HEK293 (cell line): ENCODE measurements at regions not wholly inside any gene's neighbourhood (a gene's known extent, or its start where the extent isn't known, plus 50 kb on each side); places are given as distances from the start of the nearest gene placed in this dataset.
"Not testable (repeated sequence)": the region's sequence is repeated elsewhere in the genome, so short reads cannot be mapped to it uniquely, and the experiment has no call there.

ENCODE experiments used
- CTCF ChIA-PET: fragments of 350-600 bp; formaldehyde crosslinking; extraction: SDS; loops from one replicate; lab custom pipeline; 2021; ENCODE audit warnings: antibody characterized with exemption; lab: Yijun Ruan, JAX
- POLR2A ChIA-PET: fragments of 300-600 bp; formaldehyde crosslinking; extraction: SDS; loops from one replicate; lab custom pipeline; 2020; ENCODE audit warnings: antibody characterized with exemption, inconsistent platforms; lab: Yijun Ruan, JAX
- H3K27ac ChIP-seq: fragments of 200-500 bp; sonication (Bioruptor generic); 2 replicates; pipeline ENCODE4 v1.5.1; 2014; ENCODE audit warnings: low read depth, low read length, control low read depth, inconsistent platforms; ENCODE audit errors: extremely low read depth
- H3K36me3 ChIP-seq, 2 experiments: fragments of 200-500 bp in 1 of 2; sonication (Bioruptor generic) in 1 of 2; 1 replicate in 1 of 2; 2 replicates in 1 of 2; pipeline ENCODE4 v1.5.1; 2014 to 2017; ENCODE audit warnings: inconsistent platforms in 2 of 2, low read length in 2 of 2; ENCODE audit not compliant: control insufficient read depth in 2 of 2, insufficient read depth in 1 of 2
- H3K4me1 ChIP-seq: fragments of 200-500 bp; sonication (Bioruptor generic); 2 replicates; pipeline ENCODE4 v1.5.1; 2014; ENCODE audit warnings: mild to moderate bottlenecking, low read length, inconsistent platforms; ENCODE audit not compliant: control insufficient read depth, insufficient read depth
- H3K4me3 ChIP-seq: 2 replicates; pipeline ENCODE4 v1.5.1; 2011; ENCODE audit warnings: low read depth, mild to moderate bottlenecking, control low read depth, low read length, moderate library complexity
- H3K9me3 ChIP-seq: fragments of 200-500 bp; sonication (Bioruptor generic); 2 replicates; pipeline ENCODE4 v1.5.1; 2014; ENCODE audit warnings: low read depth, low read length, inconsistent platforms; ENCODE audit not compliant: control insufficient read depth, insufficient read depth
- BCL11A ChIP-seq: fragments of 450-650 bp; formaldehyde crosslinking; IDR thresholded peaks from 2 replicates; pipeline ENCODE4 v1.5.1; 2016; ENCODE audit warnings: low read depth, missing biosample characterization, missing genetic modification characterization
- GLIS1 ChIP-seq: fragments of 450-650 bp; formaldehyde crosslinking; IDR thresholded peaks from 2 replicates; pipeline ENCODE4 v1.5.1; 2016; ENCODE audit warnings: missing biosample characterization, missing genetic modification characterization
- KLF10 ChIP-seq: fragments of 450-650 bp; IDR thresholded peaks from 2 replicates; pipeline ENCODE4 v1.5.1; 2018; ENCODE audit warnings: missing biosample characterization, mild to moderate bottlenecking, missing genetic modification characterization
- KLF9 ChIP-seq: fragments of 450-650 bp; formaldehyde crosslinking; IDR thresholded peaks from 2 replicates; pipeline ENCODE4 v1.5.1; 2016; ENCODE audit warnings: missing biosample characterization, missing genetic modification characterization, low read depth
- SP2 ChIP-seq: fragments of 450-650 bp; formaldehyde crosslinking; IDR thresholded peaks from 2 replicates; pipeline ENCODE4 v1.5.1; 2016; ENCODE audit warnings: missing biosample characterization, missing genetic modification characterization
- TSHZ1 ChIP-seq: fragments of 450-650 bp; formaldehyde crosslinking; IDR thresholded peaks from 2 replicates; pipeline ENCODE4 v1.5.1; 2016; ENCODE audit warnings: missing biosample characterization, missing genetic modification characterization, borderline replicate concordance
- ZBTB1 ChIP-seq: fragments of 450-650 bp; formaldehyde crosslinking; IDR thresholded peaks from 2 replicates; pipeline ENCODE4 v1.5.1; 2016; ENCODE audit warnings: missing biosample characterization, missing genetic modification characterization
- ZBTB26 ChIP-seq: fragments of 450-650 bp; formaldehyde crosslinking; optimal IDR thresholded peaks from 2 replicates; pipeline ENCODE3; 2016; ENCODE audit warnings: missing biosample characterization, mild to moderate bottlenecking, missing genetic modification characterization
- ZBTB44 ChIP-seq: fragments of 450-650 bp; IDR thresholded peaks from 2 replicates; pipeline ENCODE4 v1.5.1; 2018; ENCODE audit warnings: missing biosample characterization, mild to moderate bottlenecking, missing genetic modification characterization
- ZFHX2 ChIP-seq: fragments of 450-650 bp; formaldehyde crosslinking; conservative IDR thresholded peaks from 2 replicates; pipeline ENCODE4 v1.5.1; 2016; ENCODE audit warnings: missing biosample characterization, missing genetic modification characterization
- ZFP3 ChIP-seq: fragments of 450-650 bp; formaldehyde crosslinking; IDR thresholded peaks from 2 replicates; pipeline ENCODE4 v1.5.1; 2016; ENCODE audit warnings: low read depth, missing biosample characterization, missing genetic modification characterization
- ZFP69B ChIP-seq: fragments of 450-650 bp; formaldehyde crosslinking; IDR thresholded peaks from 2 replicates; pipeline ENCODE4 v1.5.1; 2016; ENCODE audit warnings: missing biosample characterization, missing genetic modification characterization
- ZNF175 ChIP-seq: fragments of 450-650 bp; formaldehyde crosslinking; IDR thresholded peaks from 2 replicates; pipeline ENCODE4 v1.5.1; 2016; ENCODE audit warnings: missing biosample characterization, missing genetic modification characterization
- ZNF184 ChIP-seq: fragments of 450-650 bp; IDR thresholded peaks from 2 replicates; pipeline ENCODE4 v1.5.1; 2018; ENCODE audit warnings: missing biosample characterization, mild to moderate bottlenecking, missing genetic modification characterization
- ZNF19 ChIP-seq: fragments of 450-650 bp; formaldehyde crosslinking; IDR thresholded peaks from 2 replicates; pipeline ENCODE4; 2016; ENCODE audit warnings: missing biosample characterization, missing genetic modification characterization, low read depth
- ZNF202 ChIP-seq: fragments of 450-650 bp; formaldehyde crosslinking; IDR thresholded peaks from 2 replicates; pipeline ENCODE4 v1.5.1; 2016; ENCODE audit warnings: missing biosample characterization, missing genetic modification characterization, borderline replicate concordance
- ZNF248 ChIP-seq: fragments of 450-650 bp; formaldehyde crosslinking; IDR thresholded peaks from 2 replicates; pipeline ENCODE4 v1.5.1; 2017; ENCODE audit warnings: missing biosample characterization, missing genetic modification characterization
- ZNF335 ChIP-seq: fragments of 450-650 bp; formaldehyde crosslinking; conservative IDR thresholded peaks from 2 replicates; pipeline ENCODE4 v1.5.1; 2016; ENCODE audit warnings: missing biosample characterization, missing genetic modification characterization
- ZNF529 ChIP-seq: fragments of 450-650 bp; formaldehyde crosslinking; IDR thresholded peaks from 2 replicates; pipeline ENCODE4 v1.5.1; 2017; ENCODE audit warnings: missing genetic modification characterization, missing biosample characterization; ENCODE audit not compliant: insufficient replicate concordance
- ZNF580 ChIP-seq: fragments of 450-650 bp; formaldehyde crosslinking; IDR thresholded peaks from 2 replicates; pipeline ENCODE4 v1.5.1; 2016; ENCODE audit warnings: missing biosample characterization, missing genetic modification characterization
- ZNF610 ChIP-seq: fragments of 450-650 bp; formaldehyde crosslinking; IDR thresholded peaks from 2 replicates; pipeline ENCODE4 v1.5.1; 2016; ENCODE audit warnings: missing biosample characterization, missing genetic modification characterization, borderline replicate concordance
- ZNF654 ChIP-seq: fragments of 450-650 bp; formaldehyde crosslinking; IDR thresholded peaks from 2 replicates; pipeline ENCODE4 v1.5.1; 2016; ENCODE audit warnings: low read depth, missing biosample characterization, missing genetic modification characterization
- ZNF664 ChIP-seq: fragments of 450-650 bp; formaldehyde crosslinking; IDR thresholded peaks from 2 replicates; pipeline ENCODE4 v1.5.1; 2016; ENCODE audit warnings: missing biosample characterization, missing genetic modification characterization
- ZSCAN16 ChIP-seq: fragments of 450-650 bp; formaldehyde crosslinking; IDR thresholded peaks from 2 replicates; pipeline ENCODE4 v1.5.1; 2016; ENCODE audit warnings: missing biosample characterization, missing genetic modification characterization
- TF ChIP-seq, protein P1 (sequence below): fragments of 450-650 bp; IDR thresholded peaks from 2 replicates; pipeline ENCODE4 v1.5.1; 2018; ENCODE audit warnings: missing biosample characterization, missing genetic modification characterization

GRCh38 chr6:85911067-85911466, 268.4 kb upstream of the SYNCRIP start (continued):
- no peak for TF ChIP-seq ZNF664
- TF ChIP-seq, all 188 proteins: peak for 0

DNA sequence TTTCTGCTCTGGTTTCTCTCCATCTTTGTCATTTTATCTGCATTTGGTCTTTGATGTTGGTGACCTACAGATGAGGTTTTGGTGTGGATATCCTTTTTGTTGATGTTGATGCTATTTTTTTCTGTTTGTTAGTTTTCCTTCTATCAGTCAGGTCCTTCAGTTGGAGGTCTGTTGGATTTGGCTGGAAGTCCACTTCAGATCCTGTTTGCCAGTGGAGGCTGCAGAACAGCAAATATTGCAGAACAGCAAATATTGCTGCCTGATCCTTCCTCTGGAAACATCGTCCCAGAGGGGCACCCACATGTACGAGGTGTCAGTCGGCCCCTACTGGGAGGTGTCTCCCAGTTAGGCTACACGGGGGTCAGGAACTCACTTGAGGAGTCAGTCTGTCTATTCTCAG, 265.4 kb upstream of the SYNCRIP start:
- H3K27ac ChIP-seq, H3K36me3 ChIP-seq, H3K4me1 ChIP-seq, H3K9me3 ChIP-seq, POLR2A ChIA-PET, CTCF ChIA-PET, H3K4me3 ChIP-seq: not testable (repeated sequence)

DNA sequence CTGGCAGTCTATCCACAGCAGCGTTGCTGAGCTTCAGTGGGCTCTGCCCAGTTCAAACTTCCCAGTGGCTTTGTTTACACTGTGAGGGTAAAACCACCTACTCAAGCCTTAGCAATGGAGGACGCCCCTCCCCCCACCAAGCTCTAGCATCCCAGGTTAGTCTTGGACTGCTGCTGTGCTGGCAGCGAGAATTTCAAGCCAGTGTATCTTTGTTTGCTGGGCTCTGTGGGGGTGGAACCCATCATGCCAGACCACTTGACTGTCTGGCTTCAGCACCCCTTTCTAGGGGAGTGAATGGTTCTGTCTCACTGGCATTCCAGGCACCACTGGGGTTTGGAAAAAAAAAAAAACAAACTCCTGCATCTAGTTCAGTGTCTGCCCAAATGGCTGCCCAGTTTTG, 249.7 kb upstream of the SYNCRIP start:
- ChIA-PET CTCF (no interaction called here), POLR2A (no interaction called here)
- no peak for TF ChIP-seq ZNF19
- no peak for TF ChIP-seq ZNF175 (tag by site-specific recombination)
- TF ChIP-seq SP2 (tag by site-specific recombination), result no peak
- TF ChIP-seq KLF10 (tag by site-specific recombination), result no peak
- TF ChIP-seq ZFP69B (tag by site-specific recombination), result no peak
- TF ChIP-seq ZNF335 (tag by site-specific recombination), result no peak
- TF ChIP-seq ZBTB1 (tag by site-specific recombination), result no peak
- no peak for TF ChIP-seq KLF9 (tag by site-specific recombination)
- TF ChIP-seq ZNF202, result no peak
- no peak for TF ChIP-seq GLIS1 (tag by site-specific recombination)
- no peak for TF ChIP-seq ZBTB26 (tag by site-specific recombination)
- no peak for TF ChIP-seq ZNF184 (tag by site-specific recombination)
- no peak for TF ChIP-seq ZNF610 (tag by site-specific recombination)
- no peak for TF ChIP-seq BCL11A (tag by site-specific recombination)
- no peak for TF ChIP-seq ZNF248 (tag by site-specific recombination)
- TF ChIP-seq ZFP3 (tag by site-specific recombination), result no peak
- Histone ChIP-seq H3K4me1 (no peaks in the 10 kb centered on the region), H3K9me3 (no peaks in the 10 kb centered on the region), H3K4me3 (no peak overlapping the region), H3K36me3 (no peaks in the 10 kb centered on the region), H3K27ac (no peak overlapping the region)

DNA sequence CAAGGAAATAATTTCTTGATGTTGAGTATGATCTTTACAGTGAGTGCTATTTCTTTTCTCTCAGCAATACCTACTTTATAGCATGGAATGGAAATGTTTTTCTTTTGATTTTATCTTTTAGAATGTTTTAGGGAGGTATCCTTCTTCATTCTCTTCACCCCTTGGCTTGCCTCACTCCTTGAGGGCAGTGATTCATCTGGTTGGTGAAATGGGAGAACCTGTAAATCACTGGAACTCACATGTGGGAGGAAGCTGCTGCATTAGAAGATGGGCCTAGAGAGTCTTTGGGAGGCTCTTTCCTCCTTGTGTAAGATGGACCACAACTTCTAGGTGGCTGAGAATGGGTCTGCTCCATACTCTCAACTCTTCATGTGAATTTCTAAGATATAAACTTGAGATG, 244.8 kb upstream of the SYNCRIP start:
- no peaks in the 10 kb centered on the region for H3K4me1 ChIP-seq
- H3K4me3 ChIP-seq, result no peak overlapping the region
- H3K27ac ChIP-seq, result no peak overlapping the region
- H3K36me3 ChIP-seq, result no peaks in the 10 kb centered on the region
- ChIA-PET CTCF (no interaction called here), POLR2A (no interaction called here)
- no peaks in the 10 kb centered on the region for H3K9me3 ChIP-seq
- TF ChIP-seq ZSCAN16 (tag by site-specific recombination) (no peak), ZNF654 (tag by site-specific recombination) (no peak), ZBTB44 (tag by site-specific recombination) (no peak), ZFHX2 (tag by site-specific recombination) (no peak), TSHZ1 (tag by site-specific recombination) (no peak), ZNF580 (tag by site-specific recombination) (no peak), ZNF184 (tag by site-specific recombination) (no peak), ZNF529 (no peak)
- TF ChIP-seq, protein P1, sequence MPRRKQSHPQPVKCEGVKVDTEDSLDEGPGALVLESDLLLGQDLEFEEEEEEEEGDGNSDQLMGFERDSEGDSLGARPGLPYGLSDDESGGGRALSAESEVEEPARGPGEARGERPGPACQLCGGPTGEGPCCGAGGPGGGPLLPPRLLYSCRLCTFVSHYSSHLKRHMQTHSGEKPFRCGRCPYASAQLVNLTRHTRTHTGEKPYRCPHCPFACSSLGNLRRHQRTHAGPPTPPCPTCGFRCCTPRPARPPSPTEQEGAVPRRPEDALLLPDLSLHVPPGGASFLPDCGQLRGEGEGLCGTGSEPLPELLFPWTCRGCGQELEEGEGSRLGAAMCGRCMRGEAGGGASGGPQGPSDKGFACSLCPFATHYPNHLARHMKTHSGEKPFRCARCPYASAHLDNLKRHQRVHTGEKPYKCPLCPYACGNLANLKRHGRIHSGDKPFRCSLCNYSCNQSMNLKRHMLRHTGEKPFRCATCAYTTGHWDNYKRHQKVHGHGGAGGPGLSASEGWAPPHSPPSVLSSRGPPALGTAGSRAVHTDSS (tag by site-specific recombination), result no peak
